ENCODE measurements at regions not wholly inside any gene's neighbourhood (a gene's known extent, or its start where the extent isn't known, plus 50 kb on each side); places are given as distances from the start of the nearest gene placed in this dataset.

GRCh38 chr3:117278424-117279190, 569.0 kb downstream of the TUSC7 start:
- TF ChIP-seq CTCF (IDR thresholded peaks at IDR 0.05): no peak
- no peak for TF ChIP-seq POLR2AphosphoS5 (IDR thresholded peaks at IDR 0.05; ENCODE audit: low read depth, low read length)
- no peak for TF ChIP-seq TAF1 (IDR thresholded peaks at IDR 0.05; ENCODE audit: borderline replicate concordance, low read depth, low read length)
- peak; percentile 44; the same call in 1 of the 2 replicates for TF ChIP-seq JUND (IDR thresholded peaks at IDR 0.05)
- no peak for TF ChIP-seq RCOR1 (IDR thresholded peaks at IDR 0.05; ENCODE audit: low read length)
- no peak for TF ChIP-seq SIN3A (IDR thresholded peaks at IDR 0.05; ENCODE audit: borderline replicate concordance, low read depth, low read length)
- TF ChIP-seq YY1 (IDR thresholded peaks at IDR 0.05; ENCODE audit: low read depth): no peak
- TF ChIP-seq SMC3 (IDR thresholded peaks at IDR 0.05; ENCODE audit: low read depth, low read length): no peak
